ENCODE measurements at regions not wholly inside any gene's neighbourhood (a gene's known extent, or its start where the extent isn't known, plus 50 kb on each side); places are given as distances from the start of the nearest gene placed in this dataset.

DNA sequence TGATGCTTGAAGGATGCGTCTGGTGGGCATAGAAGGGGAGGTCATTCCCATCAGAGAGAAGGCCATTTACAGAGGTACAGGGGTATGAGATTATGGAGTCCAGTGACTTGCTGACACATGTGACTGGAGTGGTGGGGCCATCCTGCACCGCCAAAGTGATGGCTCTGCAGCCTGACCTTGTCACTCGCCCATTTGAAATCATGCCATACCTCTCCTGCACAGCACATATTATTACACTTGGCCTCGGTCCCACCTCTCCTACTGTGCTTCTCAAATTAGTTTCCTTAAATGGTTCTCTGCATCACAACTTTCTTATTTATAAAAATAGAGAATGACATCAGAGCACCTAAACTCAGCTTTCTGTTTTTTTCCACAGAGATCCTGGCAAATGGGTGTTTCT is 60.7 kb upstream of the HAND2 start:
- Histone ChIP-seq H3K9me3 (no peaks in the 10 kb centered on the region), H3K36me3 (no peaks in the 10 kb centered on the region), H3K27ac (no peak overlapping the region), H3K4me3 (no peak overlapping the region), H3K4me1 (no peaks in the 10 kb centered on the region), H3K27me3 (no peaks in the 10 kb centered on the region)
- DNase-seq (no peak), ATAC-seq (peak in 1 of 4 donors; percentile 20)
- intact Hi-C loops (cut with DNase I), result no loop called here
- no peak for TF ChIP-seq POLR2A (IDR thresholded peaks at IDR 0.05)
- TF ChIP-seq, protein P1, sequence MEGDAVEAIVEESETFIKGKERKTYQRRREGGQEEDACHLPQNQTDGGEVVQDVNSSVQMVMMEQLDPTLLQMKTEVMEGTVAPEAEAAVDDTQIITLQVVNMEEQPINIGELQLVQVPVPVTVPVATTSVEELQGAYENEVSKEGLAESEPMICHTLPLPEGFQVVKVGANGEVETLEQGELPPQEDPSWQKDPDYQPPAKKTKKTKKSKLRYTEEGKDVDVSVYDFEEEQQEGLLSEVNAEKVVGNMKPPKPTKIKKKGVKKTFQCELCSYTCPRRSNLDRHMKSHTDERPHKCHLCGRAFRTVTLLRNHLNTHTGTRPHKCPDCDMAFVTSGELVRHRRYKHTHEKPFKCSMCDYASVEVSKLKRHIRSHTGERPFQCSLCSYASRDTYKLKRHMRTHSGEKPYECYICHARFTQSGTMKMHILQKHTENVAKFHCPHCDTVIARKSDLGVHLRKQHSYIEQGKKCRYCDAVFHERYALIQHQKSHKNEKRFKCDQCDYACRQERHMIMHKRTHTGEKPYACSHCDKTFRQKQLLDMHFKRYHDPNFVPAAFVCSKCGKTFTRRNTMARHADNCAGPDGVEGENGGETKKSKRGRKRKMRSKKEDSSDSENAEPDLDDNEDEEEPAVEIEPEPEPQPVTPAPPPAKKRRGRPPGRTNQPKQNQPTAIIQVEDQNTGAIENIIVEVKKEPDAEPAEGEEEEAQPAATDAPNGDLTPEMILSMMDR (IDR thresholded peaks at IDR 0.05), result no peak
- 51% methylated on average over 3 of the region's 4 CpGs for WGBS (ENCODE audit: insufficient coverage, low coverage, low lambda C conversion rate, missing lambda C conversion rate)

- DNase-seq, result no peak
- no peak for ATAC-seq
- 55% methylated on average over 9 of the region's 9 CpGs for WGBS (ENCODE audit: insufficient coverage, low coverage, low lambda C conversion rate, missing lambda C conversion rate)
- Histone ChIP-seq H3K4me1 (no peaks in the 10 kb centered on the region), H3K4me3 (no peak overlapping the region), H3K9me3 (no peaks in the 10 kb centered on the region), H3K36me3 (no peaks in the 10 kb centered on the region), H3K27me3 (no peaks in the 10 kb centered on the region), H3K27ac (no peak overlapping the region)
- no peak for TF ChIP-seq POLR2A (IDR thresholded peaks at IDR 0.05)
- intact Hi-C loops (cut with DNase I), result no loop called here
These were observed 56.0 kb upstream of the HAND2 start for GRCh38 chr4:173585876-173586572.

DNA sequence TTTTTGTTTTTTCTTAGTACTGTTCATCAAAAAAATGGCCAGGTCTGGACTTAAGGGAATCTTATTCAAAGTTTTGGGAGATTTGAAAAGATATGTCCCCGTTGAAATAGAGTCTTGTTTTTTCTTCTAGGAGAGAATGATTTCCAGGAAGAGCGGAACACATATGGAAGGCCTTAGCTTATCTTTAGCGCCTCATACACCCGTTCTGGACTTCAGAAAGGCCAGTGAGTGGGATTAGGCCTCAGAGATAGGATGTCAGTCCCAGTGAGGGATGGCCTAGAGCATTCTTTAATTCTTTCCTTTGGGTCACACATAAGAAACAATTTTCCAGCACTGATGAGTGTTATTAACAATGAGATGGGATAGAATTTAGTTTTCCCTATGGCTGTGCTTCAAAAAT is 54.5 kb upstream of the HAND2 start:
- TF ChIP-seq, protein P1 (IDR thresholded peaks at IDR 0.05), result no peak
- TF ChIP-seq POLR2A (IDR thresholded peaks at IDR 0.05), result no peak
- Histone ChIP-seq H3K4me1 (no peaks in the 10 kb centered on the region), H3K36me3 (no peaks in the 10 kb centered on the region), H3K27ac (no peak overlapping the region), H3K9me3 (no peaks in the 10 kb centered on the region), H3K27me3 (no peaks in the 10 kb centered on the region), H3K4me3 (no peak overlapping the region)
- intact Hi-C loops (cut with DNase I), result no loop called here
- DNase-seq (no peak), ATAC-seq (no peak)
- 62% methylated on average over 4 of the region's 4 CpGs for WGBS (ENCODE audit: insufficient coverage, low coverage, low lambda C conversion rate, missing lambda C conversion rate)

Measured in right lobe of liver (tissue), 6 donors.